H1 (cell line): ENCODE measurements at regions not wholly inside any gene's neighbourhood (a gene's known extent, or its start where the extent isn't known, plus 50 kb on each side); places are given as distances from the start of the nearest gene placed in this dataset.

Experiments used
- CTCF ChIA-PET: fragments of 300-600 bp; sonication (Branson Sonifier 250); formaldehyde crosslinking; loops from one replicate; lab custom pipeline; 2021; ENCODE audit not compliant: partially characterized antibody; lab: Charles Lee
- POLR2A ChIA-PET: fragments of 300-600 bp; sonication (Branson Sonifier 250); formaldehyde crosslinking; loops from one replicate; lab custom pipeline; 2021; ENCODE audit warnings: inconsistent platforms; ENCODE audit not compliant: partially characterized antibody; lab: Charles Lee
- DNase-seq, 2 experiments: peaks; one replicate each; pipeline versions ENCODE4 v3.0.0 to v3.0.0-alpha.2; 2010 to 2022; ENCODE audit warnings: low spot score in 2 of 2, low read depth in 1 of 2, mixed read lengths in 1 of 2
- FAIRE-seq: peaks from 2 replicates; lab custom pipeline; 2011; peaks lifted over from hg19 to GRCh38; lab: Jason Lieb, UNC
- H2AFZ ChIP-seq: 2 replicates; pipeline ENCODE4 v1.8.1; 2012; ENCODE audit warnings: low read length, inconsistent platforms
- H2AK5ac ChIP-seq: 2 replicates; pipeline ENCODE4 v1.6.1; 2013; ENCODE audit warnings: low read depth, low read length
- H2BK120ac ChIP-seq: replicated peaks from 2 replicates; pipeline ENCODE3; 2013; ENCODE audit warnings: low read depth, low read length, inconsistent platforms
- H2BK12ac ChIP-seq: 2 replicates; pipeline ENCODE4 v1.6.1; 2013; ENCODE audit warnings: low read depth, low read length
- H2BK15ac ChIP-seq: 2 replicates; pipeline ENCODE4 v1.6.1; 2013; ENCODE audit warnings: low read length
- H2BK20ac ChIP-seq: 2 replicates; pipeline ENCODE4 v1.6.1; 2013; ENCODE audit warnings: low read length
- H2BK5ac ChIP-seq: 2 replicates; pipeline ENCODE4 v1.6.1; 2013; ENCODE audit warnings: low read depth, low read length
- H3K14ac ChIP-seq: 2 replicates; pipeline ENCODE4 v1.6.1; 2013; ENCODE audit warnings: inconsistent platforms; ENCODE audit not compliant: insufficient read length
- H3K18ac ChIP-seq: 2 replicates; pipeline ENCODE4 v1.6.1; 2013; ENCODE audit warnings: low read length; ENCODE audit errors: extremely low read depth
- H3K23ac ChIP-seq: 2 replicates; pipeline ENCODE4 v1.6.1; 2013; ENCODE audit warnings: inconsistent platforms; ENCODE audit not compliant: insufficient read length
- H3K23me2 ChIP-seq: 2 replicates; pipeline ENCODE4 v1.6.1; 2013; ENCODE audit warnings: low read depth, low read length
- H3K27ac ChIP-seq: 2 replicates; pipeline ENCODE4 v1.6.1; 2011; ENCODE audit warnings: low read depth, low read length, inconsistent platforms
- H3K27me3 ChIP-seq, 4 experiments: replicated peaks in 1 of 4; 1 replicate in 1 of 4; 2 replicates in 3 of 4; pipeline versions ENCODE4 v1.6.1 to v1.8.1; 2011 to 2013; ENCODE audit warnings: low read length in 3 of 4, mild to moderate bottlenecking in 3 of 4, inconsistent platforms in 2 of 4, mixed read lengths in 2 of 4, moderate library complexity in 1 of 4; ENCODE audit not compliant: control insufficient read depth in 3 of 4, insufficient read depth in 3 of 4; ENCODE audit errors: extremely low read depth in 1 of 4
- H3K36me3 ChIP-seq, 4 experiments: 2 replicates each; pipeline versions ENCODE4 v1.6.1 to v1.8.1; 2011 to 2013; ENCODE audit warnings: mild to moderate bottlenecking in 4 of 4, low read length in 3 of 4, moderate library complexity in 2 of 4, control low read depth in 1 of 4, inconsistent platforms in 1 of 4; ENCODE audit not compliant: insufficient read depth in 4 of 4, control insufficient read depth in 2 of 4
- H3K4ac ChIP-seq: replicated peaks from 2 replicates; pipeline ENCODE3; 2013; ENCODE audit warnings: low read length, low read depth, mixed read lengths, inconsistent platforms; ENCODE audit not compliant: insufficient read length
- H3K4me1 ChIP-seq, 4 experiments: replicated peaks in 1 of 4; 1 replicate in 1 of 4; 2 replicates in 3 of 4; pipeline versions ENCODE4 v1.6.1 to v1.8.1; 2011 to 2013; ENCODE audit warnings: low read length in 3 of 4, inconsistent platforms in 2 of 4, mixed read lengths in 1 of 4; ENCODE audit not compliant: insufficient read depth in 4 of 4, control insufficient read depth in 3 of 4
- H3K4me2 ChIP-seq, 2 experiments: 2 replicates each; pipeline versions ENCODE4 v1.6.1 to v1.8.1; 2011 to 2013; ENCODE audit warnings: low read depth in 2 of 2, low read length in 2 of 2, control low read depth in 1 of 2, inconsistent platforms in 1 of 2, mild to moderate bottlenecking in 1 of 2; ENCODE audit not compliant: insufficient read depth in 1 of 2
- H3K4me3 ChIP-seq, 4 experiments: fragments of 200-600, 300-600 bp in 1 of 4; sonication (generic), shearing (Covaris generic), sonication (Bioruptor Twin) in 1 of 4; 2 replicates each; pipeline versions ENCODE4 v1.5.1 to v1.8.1; 2011 to 2016; ENCODE audit warnings: low read length in 4 of 4, low read depth in 3 of 4, control low read depth in 2 of 4, inconsistent platforms in 2 of 4, mild to moderate bottlenecking in 2 of 4, mixed read lengths in 1 of 4, moderate library complexity in 1 of 4; ENCODE audit not compliant: insufficient read depth in 2 of 4; ENCODE audit errors: extremely low read depth in 1 of 4
- H3K56ac ChIP-seq: replicated peaks from 2 replicates; pipeline ENCODE3; 2013; ENCODE audit warnings: low read depth, mild to moderate bottlenecking, mixed read lengths, low read length, inconsistent platforms; ENCODE audit not compliant: insufficient read length
- H3K79me1 ChIP-seq: 2 replicates; pipeline ENCODE4 v1.6.1; 2013; ENCODE audit warnings: low read depth, low read length, control low read depth
- H3K79me2 ChIP-seq, 2 experiments: 2 replicates each; pipeline versions ENCODE4 v1.6.1 to v1.8.1; 2012 to 2013; ENCODE audit warnings: low read length in 2 of 2, mild to moderate bottlenecking in 2 of 2, inconsistent platforms in 1 of 2; ENCODE audit not compliant: insufficient read depth in 2 of 2, control insufficient read depth in 1 of 2
- H3K9ac ChIP-seq, 4 experiments: replicated peaks in 1 of 4; 1 replicate in 1 of 4; 2 replicates in 3 of 4; pipeline versions ENCODE4 v1.6.1 to v1.8.1; 2011 to 2013; ENCODE audit warnings: low read depth in 3 of 4, low read length in 3 of 4, control low read depth in 2 of 4, mild to moderate bottlenecking in 2 of 4, moderate library complexity in 2 of 4, inconsistent platforms in 1 of 4; ENCODE audit errors: extremely low read depth in 1 of 4
- H3K9me3 ChIP-seq, 2 experiments: 2 replicates each; pipeline versions ENCODE4 v1.6.1 to v1.8.1; 2012 to 2013; ENCODE audit warnings: mild to moderate bottlenecking in 2 of 2, moderate library complexity in 2 of 2, control low read depth in 1 of 2, inconsistent platforms in 1 of 2, low read depth in 1 of 2, low read length in 1 of 2, mixed read lengths in 1 of 2; ENCODE audit not compliant: insufficient read depth in 2 of 2
- H4K20me1 ChIP-seq, 2 experiments: replicated peaks in 1 of 2; 2 replicates each; pipeline versions ENCODE3 to v1.8.1; 2011 to 2013; ENCODE audit warnings: inconsistent platforms in 2 of 2, low read length in 2 of 2, mild to moderate bottlenecking in 1 of 2; ENCODE audit not compliant: insufficient read depth in 2 of 2, control insufficient read depth in 1 of 2
- H4K5ac ChIP-seq: 2 replicates; pipeline ENCODE4 v1.6.1; 2013; ENCODE audit warnings: low read length, low read depth, mixed read lengths, inconsistent platforms; ENCODE audit not compliant: insufficient read length
- H4K8ac ChIP-seq: 2 replicates; pipeline ENCODE4 v1.8.0; 2013; ENCODE audit warnings: mild to moderate bottlenecking, moderate library complexity, low read length, inconsistent platforms; ENCODE audit not compliant: insufficient read depth; ENCODE audit errors: extremely low read depth
- H4K91ac ChIP-seq: replicated peaks from 2 replicates; pipeline ENCODE3; 2013; ENCODE audit warnings: low read length, mixed read lengths, inconsistent platforms; ENCODE audit not compliant: insufficient read length
- CBX8 ChIP-seq: fragments of 300-800, 300-1000 bp; sonication (generic); IDR thresholded peaks from 2 replicates; pipeline ENCODE4 v1.7.1; 2016; ENCODE audit warnings: low read depth, low read length, borderline replicate concordance
- CEBPB ChIP-seq: IDR thresholded peaks from 2 replicates; pipeline ENCODE4 v1.6.1; 2012; ENCODE audit warnings: low read depth, low read length
- CHD2 ChIP-seq: IDR thresholded peaks from 2 replicates; pipeline ENCODE4 v1.6.1; 2012; ENCODE audit warnings: low read length, improper control_type of control experiment
- EGR1 ChIP-seq: IDR thresholded peaks from 2 replicates; pipeline ENCODE4 v1.6.1; 2011; ENCODE audit warnings: low read depth, low read length, borderline replicate concordance
- EP300 ChIP-seq, 2 experiments: IDR thresholded peaks; 1 replicate in 1 of 2; 2 replicates in 1 of 2; pipeline ENCODE4 v1.6.1; 2011 to 2012; ENCODE audit warnings: low read depth in 2 of 2, low read length in 2 of 2, mild to moderate bottlenecking in 2 of 2, borderline replicate concordance in 1 of 2, inconsistent platforms in 1 of 2, moderate library complexity in 1 of 2
- FOSL1 ChIP-seq: IDR thresholded peaks from 2 replicates; pipeline ENCODE4 v1.6.1; 2011; ENCODE audit warnings: mild to moderate bottlenecking, low read depth, low read length, moderate library complexity; ENCODE audit not compliant: insufficient read depth
- HDAC6 ChIP-seq: IDR thresholded peaks from one replicate; pipeline ENCODE4 v1.7.1; 2012; ENCODE audit warnings: low read depth, mild to moderate bottlenecking, inconsistent platforms, low read length, moderate library complexity
- KDM4A ChIP-seq: IDR thresholded peaks from one replicate; pipeline ENCODE4 v1.7.1; 2012; ENCODE audit warnings: low read depth, mild to moderate bottlenecking, moderate library complexity, low read length, inconsistent platforms; ENCODE audit not compliant: severe bottlenecking
- KDM5A ChIP-seq: fragments of 200-600 bp; IDR thresholded peaks from 2 replicates; pipeline ENCODE4 v1.7.1; 2012; ENCODE audit warnings: mild to moderate bottlenecking, low read length, inconsistent platforms, mixed read lengths
- NANOG ChIP-seq: IDR thresholded peaks from 2 replicates; pipeline ENCODE4 v1.6.1; 2011; ENCODE audit warnings: low read length, low read depth, mild to moderate bottlenecking, inconsistent platforms; ENCODE audit not compliant: insufficient read depth, poor library complexity, severe bottlenecking
- POLR2A ChIP-seq, 2 experiments: IDR thresholded peaks; 1 replicate in 1 of 2; 2 replicates in 1 of 2; pipeline ENCODE4 v1.6.1; 2011; ENCODE audit warnings: low read depth in 2 of 2, low read length in 2 of 2, mild to moderate bottlenecking in 2 of 2; ENCODE audit errors: control extremely low read depth in 1 of 2
- POLR2AphosphoS5 ChIP-seq: IDR thresholded peaks from 2 replicates; pipeline ENCODE4 v1.6.1; 2011; ENCODE audit warnings: low read depth, low read length
- RXRA ChIP-seq: IDR thresholded peaks from 2 replicates; pipeline ENCODE4 v1.6.1; 2011; ENCODE audit warnings: low read depth, mild to moderate bottlenecking, low read length, moderate library complexity; ENCODE audit not compliant: insufficient read depth
- TAF1 ChIP-seq: IDR thresholded peaks from 2 replicates; pipeline ENCODE4 v1.6.1; 2011; ENCODE audit warnings: mild to moderate bottlenecking, low read depth, low read length
- ZNF274 ChIP-seq: IDR thresholded peaks from 2 replicates; pipeline ENCODE4 v1.7.0; 2012; ENCODE audit warnings: low read length, borderline replicate concordance; ENCODE audit errors: extremely low read depth
- WGBS, 2 experiments: shearing (Covaris generic) in 1 of 2; methylation state at CpG; one replicate each; pipeline versions ENCODE4 v1.1.6 to v1.1.7; 2013 to 2015; ENCODE audit warnings: low lambda C conversion rate in 2 of 2, mixed read lengths in 2 of 2, inconsistent platforms in 1 of 2, low coverage in 1 of 2, missing lambda C conversion rate in 1 of 2; ENCODE audit not compliant: insufficient replicate concordance in 2 of 2, insufficient coverage in 1 of 2, insufficient read length in 1 of 2; ENCODE audit errors: extremely low coverage in 1 of 2, missing lambda C conversion rate in 1 of 2; 5-methylcytosine and 5-hydroxymethylcytosine counted together
- TF ChIP-seq, protein P1 (sequence below): IDR thresholded peaks from 2 replicates; pipeline ENCODE4 v1.6.1; 2011; ENCODE audit warnings: low read depth, mild to moderate bottlenecking, low read length; ENCODE audit not compliant: insufficient read depth

- Histone ChIP-seq H2BK120ac (no peak overlapping the region), H3K36me3 (no peaks in the 10 kb centered on the region), H4K8ac (no peak overlapping the region), H2AFZ (no peak overlapping the region), H3K56ac (no peak overlapping the region), H2BK15ac (no peak overlapping the region), H4K20me1 (no peaks in the 10 kb centered on the region), H2BK5ac (no peak overlapping the region), H4K91ac (no peak overlapping the region), H3K79me2 (no peaks in the 10 kb centered on the region), H3K4me1 (no peaks in the 10 kb centered on the region), H3K27me3 (no peaks in the 10 kb centered on the region), H2AK5ac (no peak overlapping the region), H3K18ac (no peak overlapping the region), H3K4me3 (no peak overlapping the region), H3K9ac (no peak overlapping the region), H3K23ac (no peak overlapping the region), H3K9me3 (peaks cover 41 to 77% of the 10 kb centered on the region in 2 experiments), H4K5ac (no peak overlapping the region), H3K4ac (no peak overlapping the region), H2BK12ac (no peak overlapping the region), H3K4me2 (no peak overlapping the region), H2BK20ac (no peak overlapping the region), H3K79me1 (no peaks in the 10 kb centered on the region), H3K27ac (no peak overlapping the region), H3K14ac (no peak overlapping the region), H3K23me2 (no peaks in the 10 kb centered on the region)
- DNase-seq = no peak
- FAIRE-seq = no peak
- POLR2A ChIA-PET = no interaction called here
- 95% methylated on average over 12 of the region's 12 CpGs; no CpG with 5 or more reads in 1 of the 2 experiments for WGBS, 2 experiments
- CTCF ChIA-PET = no interaction called here
- TF ChIP-seq CEBPB = no peak
- TF ChIP-seq KDM4A = no peak
- TF ChIP-seq NANOG = no peak
- TF ChIP-seq POLR2AphosphoS5 = no peak
- no peak for TF ChIP-seq TAF1
- TF ChIP-seq CBX8 = no peak
- TF ChIP-seq POLR2A (IDR thresholded peaks at IDR 0.05; ENCODE audit: control extremely low read depth in 1 of 2, low read depth in 2 of 2, low read length in 2 of 2) = no peak
- TF ChIP-seq EGR1 = no peak
- TF ChIP-seq CHD2 = no peak
- TF ChIP-seq, protein P1, sequence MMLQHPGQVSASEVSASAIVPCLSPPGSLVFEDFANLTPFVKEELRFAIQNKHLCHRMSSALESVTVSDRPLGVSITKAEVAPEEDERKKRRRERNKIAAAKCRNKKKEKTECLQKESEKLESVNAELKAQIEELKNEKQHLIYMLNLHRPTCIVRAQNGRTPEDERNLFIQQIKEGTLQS = no peak
- TF ChIP-seq KDM5A = no peak
- TF ChIP-seq EP300 (IDR thresholded peaks at IDR 0.05; ENCODE audit: borderline replicate concordance in 1 of 2, low read depth in 2 of 2, low read length in 2 of 2) = no peak
- TF ChIP-seq RXRA = no peak
- no peak for TF ChIP-seq FOSL1
- no peak for TF ChIP-seq HDAC6
- no peak for TF ChIP-seq ZNF274
These were observed 1121.3 kb downstream of the TBC1D22A start for GRCh38 chr22:47883757-47884156.
